Activated CD8-positive, alpha-beta T cell treated with anti-CD3 and anti-CD28 coated beads, Interleukin-2, amount 10 ng/mL, durations not matched to agents 7 days and 5 days (primary cell): ENCODE measurements at regions not wholly inside any gene's neighbourhood (a gene's known extent, or its start where the extent isn't known, plus 50 kb on each side); places are given as distances from the start of the nearest gene placed in this dataset.

ENCODE experiments used
- ATAC-seq: fragments of 150-1000 bp; cut with Tn5 transposase; one replicate; pipeline ENCODE4 v1.10.0; 2021; ENCODE audit warnings: moderate library complexity
- CTCF ChIA-PET: fragments of 350-600 bp; sonication (Branson Sonifier 250); formaldehyde crosslinking; loops from one replicate; lab custom pipeline; 2021; ENCODE audit warnings: antibody characterized with exemption; lab: Charles Lee
- POLR2A ChIA-PET: fragments of 350-600 bp; sonication (Branson Sonifier 250); formaldehyde crosslinking; loops from one replicate; lab custom pipeline; 2021; ENCODE audit warnings: antibody characterized with exemption; lab: Charles Lee
- DNase-seq: peaks from one replicate; pipeline ENCODE4 v3.0.0-alpha.2; 2020
- H3K27ac Mint-ChIP-seq: one replicate; pipeline ENCODE4 v1.8.0; 2021; ENCODE audit warnings: mild to moderate bottlenecking, mixed read lengths
- H3K27me3 Mint-ChIP-seq: one replicate; pipeline ENCODE4 v1.8.0; 2021; ENCODE audit warnings: low read depth, mixed read lengths
- H3K36me3 Mint-ChIP-seq: one replicate; pipeline ENCODE4 v1.8.0; 2021; ENCODE audit warnings: low read depth, mixed read lengths
- H3K4me1 Mint-ChIP-seq: one replicate; pipeline ENCODE4 v1.8.0; 2021; ENCODE audit warnings: low read depth, mixed read lengths
- H3K4me3 Mint-ChIP-seq: one replicate; pipeline ENCODE4 v1.8.0; 2021; ENCODE audit warnings: mild to moderate bottlenecking, mixed read lengths
- H3K9me3 Mint-ChIP-seq: one replicate; pipeline ENCODE4 v1.8.0; 2022; ENCODE audit warnings: mixed read lengths; ENCODE audit not compliant: insufficient read depth

- no peak for ATAC-seq
- DNase-seq: no peak
- Mint-ChIP-seq H3K9me3 (peaks cover 9% of the 10 kb centered on the region), H3K27ac (no peak overlapping the region), H3K4me1 (no peaks in the 10 kb centered on the region), H3K4me3 (no peak overlapping the region), H3K27me3 (no peaks in the 10 kb centered on the region), H3K36me3 (no peaks in the 10 kb centered on the region)
- ChIA-PET CTCF (interaction anchor here (0.6 kb wide), 1 partner anchor 577 kb away, joined by 4 read pairs; no protein-coding TSS in a partner anchor), POLR2A (no interaction called here)
These were observed 189.8 kb upstream of the RBMS3 start for GRCh38 chr3:29090912-29091597.

GRCh38 chr3:29091599-29092189 lies 189.2 kb upstream of the RBMS3 start:
- ChIA-PET CTCF (no interaction called here), POLR2A (no interaction called here)
- DNase-seq: no peak
- Mint-ChIP-seq H3K9me3 (peaks cover 12% of the 10 kb centered on the region), H3K36me3 (no peaks in the 10 kb centered on the region), H3K4me1 (no peaks in the 10 kb centered on the region), H3K4me3 (no peak overlapping the region), H3K27ac (no peak overlapping the region), H3K27me3 (no peaks in the 10 kb centered on the region)
- ATAC-seq: no peak

GRCh38 chr3:29092348-29092747 lies 188.5 kb upstream of the RBMS3 start:
- no peak overlapping the region for H3K27ac Mint-ChIP-seq
- ATAC-seq (no peak), DNase-seq (no peak)
- CTCF ChIA-PET: no interaction called here
- no peaks in the 10 kb centered on the region for H3K27me3 Mint-ChIP-seq
- H3K4me3 Mint-ChIP-seq: no peak overlapping the region
- H3K9me3 Mint-ChIP-seq: peaks cover 9% of the 10 kb centered on the region
- POLR2A ChIA-PET: no interaction called here
- no peaks in the 10 kb centered on the region for H3K4me1 Mint-ChIP-seq
- no peaks in the 10 kb centered on the region for H3K36me3 Mint-ChIP-seq

GRCh38 chr3:29099296-29099695 lies 181.6 kb upstream of the RBMS3 start:
- Mint-ChIP-seq H3K27me3 (no peaks in the 10 kb centered on the region), H3K36me3 (no peaks in the 10 kb centered on the region), H3K9me3 (peaks cover 10% of the 10 kb centered on the region), H3K4me1 (no peaks in the 10 kb centered on the region), H3K4me3 (no peak overlapping the region), H3K27ac (no peak overlapping the region)
- DNase-seq: no peak
- CTCF ChIA-PET: no interaction called here
- no peak for ATAC-seq
- POLR2A ChIA-PET: no interaction called here

GRCh38 chr3:29099775-29100174 lies 181.1 kb upstream of the RBMS3 start:
- ChIA-PET CTCF (no interaction called here), POLR2A (no interaction called here)
- ATAC-seq (no peak), DNase-seq (no peak)
- H3K36me3 Mint-ChIP-seq: no peaks in the 10 kb centered on the region
- H3K9me3 Mint-ChIP-seq: peaks cover 10% of the 10 kb centered on the region
- no peaks in the 10 kb centered on the region for H3K27me3 Mint-ChIP-seq
- H3K4me1 Mint-ChIP-seq: no peaks in the 10 kb centered on the region
- no peak overlapping the region for H3K27ac Mint-ChIP-seq
- H3K4me3 Mint-ChIP-seq: no peak overlapping the region

- Mint-ChIP-seq H3K4me3 (no peak overlapping the region), H3K4me1 (no peaks in the 10 kb centered on the region), H3K9me3 (peaks cover 10% of the 10 kb centered on the region), H3K27me3 (no peaks in the 10 kb centered on the region), H3K36me3 (no peaks in the 10 kb centered on the region), H3K27ac (no peak overlapping the region)
- ATAC-seq (no peak), DNase-seq (no peak)
- ChIA-PET POLR2A (no interaction called here), CTCF (no interaction called here)
These were observed 180.6 kb upstream of the RBMS3 start for GRCh38 chr3:29100292-29100691.

GRCh38 chr3:29128001-29128400 lies 152.9 kb upstream of the RBMS3 start:
- ChIA-PET POLR2A (no interaction called here), CTCF (no interaction called here)
- ATAC-seq: no peak
- no peaks in the 10 kb centered on the region for H3K36me3 Mint-ChIP-seq
- no peak overlapping the region for H3K27ac Mint-ChIP-seq
- no peaks in the 10 kb centered on the region for H3K27me3 Mint-ChIP-seq
- H3K4me3 Mint-ChIP-seq: no peak overlapping the region
- H3K4me1 Mint-ChIP-seq: no peaks in the 10 kb centered on the region
- DNase-seq: no peak
- H3K9me3 Mint-ChIP-seq: peaks cover 4% of the 10 kb centered on the region

- Mint-ChIP-seq H3K27me3 (no peaks in the 10 kb centered on the region), H3K4me1 (no peaks in the 10 kb centered on the region), H3K4me3 (no peak overlapping the region), H3K9me3 (peaks cover 2% of the 10 kb centered on the region), H3K27ac (no peak overlapping the region), H3K36me3 (no peaks in the 10 kb centered on the region)
- DNase-seq (no peak), ATAC-seq (no peak)
- CTCF ChIA-PET: no interaction called here
- POLR2A ChIA-PET: no interaction called here
These were observed 143.3 kb upstream of the RBMS3 start for GRCh38 chr3:29137601-29138000.

GRCh38 chr3:29138171-29138570 lies 142.7 kb upstream of the RBMS3 start:
- Mint-ChIP-seq H3K4me3 (no peak overlapping the region), H3K36me3 (no peaks in the 10 kb centered on the region), H3K4me1 (no peaks in the 10 kb centered on the region), H3K27me3 (no peaks in the 10 kb centered on the region), H3K9me3 (no peaks in the 10 kb centered on the region), H3K27ac (no peak overlapping the region)
- CTCF ChIA-PET: no interaction called here
- POLR2A ChIA-PET: no interaction called here
- DNase-seq: no peak
- no peak for ATAC-seq

GRCh38 chr3:29140666-29141065 lies 140.2 kb upstream of the RBMS3 start:
- no peak for ATAC-seq
- H3K9me3 Mint-ChIP-seq: no peaks in the 10 kb centered on the region

GRCh38 chr3:29141197-29141917 lies 139.5 kb upstream of the RBMS3 start:
- POLR2A ChIA-PET: no interaction called here
- H3K27me3 Mint-ChIP-seq: no peaks in the 10 kb centered on the region
- H3K4me3 Mint-ChIP-seq: no peak overlapping the region
- H3K9me3 Mint-ChIP-seq: no peaks in the 10 kb centered on the region
- ATAC-seq (no peak), DNase-seq (no peak)
- no peak overlapping the region for H3K27ac Mint-ChIP-seq
- CTCF ChIA-PET: no interaction called here
- no peaks in the 10 kb centered on the region for H3K4me1 Mint-ChIP-seq
- H3K36me3 Mint-ChIP-seq: no peaks in the 10 kb centered on the region

More at GRCh38 chr3:29140666-29141065, 140.2 kb upstream of the RBMS3 start:
- Mint-ChIP-seq H3K4me1 (no peaks in the 10 kb centered on the region), H3K27me3 (no peaks in the 10 kb centered on the region), H3K36me3 (no peaks in the 10 kb centered on the region), H3K4me3 (no peak overlapping the region), H3K27ac (no peak overlapping the region)
- CTCF ChIA-PET: no interaction called here
- no peak for DNase-seq
- POLR2A ChIA-PET: interaction anchor here (0.6 kb wide), 1 partner anchor 242 kb away, joined by 3 read pairs; no protein-coding TSS in a partner anchor

- ChIA-PET POLR2A (no interaction called here), CTCF (no interaction called here)
- no peaks in the 10 kb centered on the region for H3K9me3 Mint-ChIP-seq
- no peaks in the 10 kb centered on the region for H3K4me1 Mint-ChIP-seq
- ATAC-seq (no peak), DNase-seq (no peak)
- H3K36me3 Mint-ChIP-seq: no peaks in the 10 kb centered on the region
- H3K27me3 Mint-ChIP-seq: no peaks in the 10 kb centered on the region
- no peak overlapping the region for H3K27ac Mint-ChIP-seq
- no peak overlapping the region for H3K4me3 Mint-ChIP-seq
These were observed 139.0 kb upstream of the RBMS3 start for GRCh38 chr3:29141918-29142275.
